Right lobe of liver (tissue), 6 donors: ENCODE measurements at regions not wholly inside any gene's neighbourhood (a gene's known extent, or its start where the extent isn't known, plus 50 kb on each side); places are given as distances from the start of the nearest gene placed in this dataset.
"Not testable (repeated sequence)": the region's sequence is repeated elsewhere in the genome, so short reads cannot be mapped to it uniquely, and the experiment has no call there.

ENCODE experiments used
- ATAC-seq, 4 donors: fragments of 200-7000 bp; cut with Tn5 transposase; one replicate each; pipeline ENCODE4 v1.9.1; 2020; ENCODE audit warnings: mild to moderate bottlenecking in 4 of 4, moderate library complexity in 4 of 4
- DNase-seq, 3 donors: peaks; one replicate each; pipeline ENCODE4 v3.0.0-alpha.2; 2020
- H3K27ac ChIP-seq, 3 donors: fragments of 200-600 bp; one replicate each; pipeline ENCODE4 v1.8.0; 2022
- H3K27me3 ChIP-seq, 2 donors: fragments of 200-600 bp; one replicate each; pipeline ENCODE4 v1.8.0; 2022
- H3K36me3 ChIP-seq, 4 donors: fragments of 200-600 bp; sonication (generic) in 1 of 4; one replicate each; pipeline versions ENCODE4 v1.5.1 to v1.8.0; 2017 to 2022; ENCODE audit warnings: control low read depth in 1 of 4
- H3K4me1 ChIP-seq, 4 donors: fragments of 200-600 bp; sonication (generic) in 1 of 4; one replicate each; pipeline versions ENCODE4 v1.5.1 to v1.8.0; 2017 to 2022; ENCODE audit warnings: control low read depth in 1 of 4
- H3K4me3 ChIP-seq, 3 donors: fragments of 200-600 bp; one replicate each; pipeline ENCODE4 v1.8.0; 2022
- H3K9me3 ChIP-seq, 4 donors: fragments of 200-600 bp; sonication (generic) in 1 of 4; one replicate each; pipeline versions ENCODE4 v1.5.1 to v1.8.0; 2017 to 2022; ENCODE audit warnings: control low read depth in 1 of 4
- POLR2A ChIP-seq: fragments of 450-650 bp; IDR thresholded peaks from one replicate; pipeline ENCODE4 v1.6.1; 2017; ENCODE audit warnings: antibody characterized with exemption, mild to moderate bottlenecking
- WGBS: methylation state at CpG from one replicate; pipeline ENCODE4 v1.1.6; 2018; ENCODE audit warnings: low coverage, low lambda C conversion rate; ENCODE audit not compliant: insufficient coverage; ENCODE audit errors: missing lambda C conversion rate; 5-methylcytosine and 5-hydroxymethylcytosine counted together
- intact Hi-C, 2 donors: fragments of 100-400 bp; cut with DNase I; formaldehyde crosslinking; loops; one replicate each; pipeline versions ENCODE4 v1.11.2 to v1.14.1; 2022
- TF ChIP-seq, protein P1 (sequence below), 4 donors: fragments of 200-600 bp in 3 of 4; fragments of 450-650 bp in 1 of 4; IDR thresholded peaks; one replicate each; pipeline versions ENCODE4 v1.5.1 to v1.8.0; 2016 to 2022; ENCODE audit warnings: antibody characterized with exemption in 4 of 4, mild to moderate bottlenecking in 2 of 4
- donor health status: DM: no; HTN: yes; CAD: no.
- donor health status: DM: no; HTN: no; CAD: no.
- donor health status: DM: no; HTN: no; CAD: no.
- donor health status: DM: no; HTN: yes; CAD: no.
- donor health status: DM: no; HTN: yes; CAD: no.

DNA sequence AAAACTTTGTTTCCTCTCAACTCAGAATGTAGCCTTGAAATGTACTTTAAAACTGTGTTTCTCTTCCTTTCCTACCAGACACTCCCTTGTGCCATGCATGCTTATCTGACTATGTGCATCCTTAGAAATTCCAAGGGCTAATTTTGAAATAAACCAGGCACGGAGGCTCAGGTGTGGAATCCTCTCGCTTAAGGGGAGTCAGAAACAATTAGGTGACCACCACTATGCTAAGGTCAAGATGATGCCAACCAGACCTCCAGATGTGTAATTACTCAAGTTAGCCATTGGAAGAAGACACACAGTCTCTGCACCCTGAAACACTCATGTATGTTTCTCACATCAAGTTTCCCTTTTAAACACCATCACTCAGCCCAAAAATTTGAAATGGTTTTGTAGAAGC is 572.1 kb downstream of the VGLL3 start:
- ATAC-seq, result no peak
- intact Hi-C loops, result no loop called here
- TF ChIP-seq, protein P1, sequence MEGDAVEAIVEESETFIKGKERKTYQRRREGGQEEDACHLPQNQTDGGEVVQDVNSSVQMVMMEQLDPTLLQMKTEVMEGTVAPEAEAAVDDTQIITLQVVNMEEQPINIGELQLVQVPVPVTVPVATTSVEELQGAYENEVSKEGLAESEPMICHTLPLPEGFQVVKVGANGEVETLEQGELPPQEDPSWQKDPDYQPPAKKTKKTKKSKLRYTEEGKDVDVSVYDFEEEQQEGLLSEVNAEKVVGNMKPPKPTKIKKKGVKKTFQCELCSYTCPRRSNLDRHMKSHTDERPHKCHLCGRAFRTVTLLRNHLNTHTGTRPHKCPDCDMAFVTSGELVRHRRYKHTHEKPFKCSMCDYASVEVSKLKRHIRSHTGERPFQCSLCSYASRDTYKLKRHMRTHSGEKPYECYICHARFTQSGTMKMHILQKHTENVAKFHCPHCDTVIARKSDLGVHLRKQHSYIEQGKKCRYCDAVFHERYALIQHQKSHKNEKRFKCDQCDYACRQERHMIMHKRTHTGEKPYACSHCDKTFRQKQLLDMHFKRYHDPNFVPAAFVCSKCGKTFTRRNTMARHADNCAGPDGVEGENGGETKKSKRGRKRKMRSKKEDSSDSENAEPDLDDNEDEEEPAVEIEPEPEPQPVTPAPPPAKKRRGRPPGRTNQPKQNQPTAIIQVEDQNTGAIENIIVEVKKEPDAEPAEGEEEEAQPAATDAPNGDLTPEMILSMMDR (IDR thresholded peaks at IDR 0.05), result no peak
- TF ChIP-seq POLR2A, result no peak
- no peaks in the 10 kb centered on the region for H3K9me3 ChIP-seq
- no peak overlapping the region for H3K4me3 ChIP-seq
- no peaks in the 10 kb centered on the region for H3K27me3 ChIP-seq
- DNase-seq, result no peak
- no CpG with 5 or more reads among the region's 2 CpGs for WGBS
- no peak overlapping the region for H3K27ac ChIP-seq
- H3K4me1 ChIP-seq, result no peaks in the 10 kb centered on the region
- no peaks in the 10 kb centered on the region for H3K36me3 ChIP-seq

DNA sequence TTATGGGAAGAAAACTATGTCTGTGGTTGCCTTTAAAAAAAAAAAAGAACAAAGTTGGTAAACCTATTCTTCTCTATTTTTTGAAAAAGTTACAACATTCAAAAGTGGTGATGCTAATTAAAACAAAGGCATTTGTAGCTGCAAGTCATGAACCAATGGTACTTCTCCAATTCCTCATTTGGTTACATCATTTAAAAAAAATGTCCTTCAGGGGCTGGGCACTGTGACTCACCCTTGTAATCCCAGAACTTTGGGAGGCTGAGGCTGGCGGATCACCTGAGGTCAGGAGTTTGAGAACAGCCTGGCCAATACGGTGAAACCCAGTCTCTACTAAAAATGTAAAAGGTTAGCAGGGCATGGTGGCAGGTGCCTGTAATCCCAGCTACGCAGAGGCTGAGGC is 574.6 kb downstream of the VGLL3 start:
- TF ChIP-seq POLR2A, result no peak
- TF ChIP-seq, protein P1 (IDR thresholded peaks at IDR 0.05), result no peak
- no peaks in the 10 kb centered on the region for H3K36me3 ChIP-seq
- 38% methylated on average over 2 of the region's 3 CpGs for WGBS
- no peak for ATAC-seq
- no peaks in the 10 kb centered on the region for H3K4me1 ChIP-seq
- no peak overlapping the region for H3K4me3 ChIP-seq
- no peaks in the 10 kb centered on the region for H3K27me3 ChIP-seq
- no peak overlapping the region for H3K27ac ChIP-seq
- DNase-seq, result no peak
- no peaks in the 10 kb centered on the region for H3K9me3 ChIP-seq
- intact Hi-C loops, result no loop called here

DNA sequence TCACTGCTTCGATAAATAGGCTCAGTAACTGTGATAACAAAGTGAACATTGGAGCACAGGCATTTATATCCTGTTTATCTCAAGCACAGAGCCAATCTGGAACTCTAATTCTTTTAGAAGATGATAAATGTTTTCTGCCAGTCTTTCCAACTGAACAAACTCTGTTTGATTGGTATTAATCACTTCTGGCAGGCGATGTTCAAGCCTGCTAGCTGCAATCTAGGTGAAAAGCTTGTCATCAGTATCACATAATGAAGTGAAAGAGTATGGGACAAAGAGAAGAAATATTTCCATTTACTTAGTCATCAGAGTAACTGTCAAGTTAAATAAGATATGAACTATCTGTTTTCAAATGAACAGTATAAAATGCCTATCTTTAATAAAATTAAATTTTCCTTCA is 577.3 kb downstream of the VGLL3 start:
- Histone ChIP-seq H3K4me3 (no peak overlapping the region), H3K4me1 (no peaks in the 10 kb centered on the region), H3K27ac (no peak overlapping the region), H3K9me3 (no peaks in the 10 kb centered on the region), H3K27me3 (no peaks in the 10 kb centered on the region), H3K36me3 (no peaks in the 10 kb centered on the region)
- TF ChIP-seq, protein P1 (IDR thresholded peaks at IDR 0.05), result no peak
- no peak for TF ChIP-seq POLR2A
- ATAC-seq (no peak), DNase-seq (no peak)
- intact Hi-C loops, result no loop called here
- 13% methylated on average over 2 of the region's 2 CpGs for WGBS

DNA sequence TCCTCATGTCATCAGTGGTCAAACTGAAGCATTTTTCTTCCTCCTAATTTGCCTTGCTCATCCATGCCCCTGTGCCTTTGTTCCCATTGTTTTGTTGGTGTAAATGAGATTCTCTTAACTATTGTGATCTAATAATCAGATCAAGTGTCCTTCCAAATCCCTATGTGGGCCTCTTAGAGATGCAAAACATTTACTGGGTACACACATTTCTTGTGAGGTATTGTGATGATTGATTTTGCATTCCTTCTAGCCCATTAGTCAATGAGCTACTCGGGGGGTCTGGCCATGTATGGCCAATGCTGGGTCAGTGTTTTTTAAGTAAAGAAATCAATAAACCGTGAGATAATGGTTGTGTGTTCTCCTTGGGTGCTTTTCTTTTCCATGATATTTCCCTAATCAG is 580.4 kb downstream of the VGLL3 start:
- no peak for TF ChIP-seq POLR2A
- TF ChIP-seq, protein P1 (IDR thresholded peaks at IDR 0.05), result no peak
- no peaks in the 10 kb centered on the region for H3K9me3 ChIP-seq
- 6% methylated on average over 2 of the region's 2 CpGs for WGBS
- no peaks in the 10 kb centered on the region for H3K4me1 ChIP-seq
- DNase-seq (no peak), ATAC-seq (no peak)
- intact Hi-C loops, result no loop called here
- no peak overlapping the region for H3K27ac ChIP-seq
- H3K27me3 ChIP-seq, result no peaks in the 10 kb centered on the region
- H3K4me3 ChIP-seq, result no peak overlapping the region
- H3K36me3 ChIP-seq, result no peaks in the 10 kb centered on the region

DNA sequence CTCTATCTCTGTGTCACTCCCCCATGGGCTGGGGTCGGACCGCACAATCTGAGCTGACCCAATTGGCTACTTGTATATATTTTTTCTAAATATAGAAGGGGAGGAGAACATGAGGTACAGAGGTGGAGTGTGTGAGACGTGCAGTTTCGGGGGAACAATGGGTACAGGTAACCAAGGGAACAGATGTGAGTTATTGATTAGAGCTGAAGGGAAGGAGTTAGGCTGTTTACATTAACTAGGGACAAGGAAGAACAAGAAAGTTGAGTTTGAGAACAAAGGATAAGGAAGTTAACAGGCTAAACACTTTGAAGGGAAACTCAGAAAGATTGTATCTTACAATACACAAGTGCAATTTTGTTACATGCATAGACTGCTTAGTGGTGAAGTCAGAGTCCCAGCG is 601.2 kb downstream of the VGLL3 start:
- H3K36me3 ChIP-seq, intact Hi-C loops, H3K4me1 ChIP-seq, H3K27ac ChIP-seq, H3K9me3 ChIP-seq, H3K4me3 ChIP-seq, ATAC-seq, H3K27me3 ChIP-seq, DNase-seq: not testable (repeated sequence)
- 35% methylated on average over 5 of the region's 5 CpGs for WGBS
